Liver (tissue), 8 donors: ENCODE measurements at regions not wholly inside any gene's neighbourhood (a gene's known extent, or its start where the extent isn't known, plus 50 kb on each side); places are given as distances from the start of the nearest gene placed in this dataset.

Source experiments
- DNase-seq: peaks from one replicate; pipeline ENCODE4 v3.0.0-alpha.2; 2017; ENCODE audit warnings: low spot score
- H3K27ac ChIP-seq, 2 donors: one replicate each; pipeline ENCODE4 v1.7.0; 2013; ENCODE audit warnings: inconsistent platforms in 2 of 2, low read length in 2 of 2, control low read depth in 1 of 2, low read depth in 1 of 2, mild to moderate bottlenecking in 1 of 2
- H3K27me3 ChIP-seq, 4 donors: one replicate each; pipeline versions ENCODE4 v1.6.1 to v1.7.0; 2013; ENCODE audit warnings: low read length in 3 of 4, inconsistent platforms in 1 of 4, mild to moderate bottlenecking in 1 of 4, moderate library complexity in 1 of 4; ENCODE audit not compliant: control insufficient read depth in 4 of 4, insufficient read depth in 4 of 4
- H3K36me3 ChIP-seq, 4 donors: one replicate each; pipeline versions ENCODE4 v1.6.1 to v1.7.0; 2013; ENCODE audit warnings: low read length in 3 of 4, mild to moderate bottlenecking in 3 of 4, low read depth in 1 of 4, moderate library complexity in 1 of 4; ENCODE audit not compliant: control insufficient read depth in 4 of 4, insufficient read depth in 3 of 4
- H3K4me1 ChIP-seq, 4 donors: one replicate each; pipeline versions ENCODE4 v1.6.1 to v1.7.0; 2013; ENCODE audit warnings: low read length in 3 of 4, mild to moderate bottlenecking in 3 of 4, moderate library complexity in 1 of 4; ENCODE audit not compliant: control insufficient read depth in 4 of 4, insufficient read depth in 4 of 4
- H3K4me3 ChIP-seq, 3 donors: one replicate each; pipeline versions ENCODE4 v1.6.1 to v1.7.0; 2013; ENCODE audit warnings: low read length in 3 of 3, control low read depth in 1 of 3, low read depth in 1 of 3, mild to moderate bottlenecking in 1 of 3
- H3K9ac ChIP-seq, 2 donors: one replicate each; pipeline ENCODE4 v1.7.0; 2013; ENCODE audit warnings: low read length in 2 of 2, mild to moderate bottlenecking in 2 of 2, moderate library complexity in 2 of 2, control low read depth in 1 of 2, low read depth in 1 of 2
- H3K9me3 ChIP-seq, 4 donors: one replicate each; pipeline versions ENCODE4 v1.6.1 to v1.7.0; 2013; ENCODE audit warnings: low read length in 3 of 4; ENCODE audit not compliant: control insufficient read depth in 4 of 4
- CTCF ChIP-seq: fragments of 150-350 bp; IDR thresholded peaks from 2 replicates; pipeline ENCODE4 v1.5.1; 2017; ENCODE audit warnings: improper control_type of control experiment, low read depth, low read length; ENCODE audit not compliant: missing input control
- EGR1 ChIP-seq, 2 donors: IDR thresholded peaks; 2 replicates each; pipeline ENCODE4 v1.6.1; 2016 to 2018; ENCODE audit warnings: antibody characterized with exemption in 2 of 2, low read depth in 2 of 2
- FOXA1 ChIP-seq: IDR thresholded peaks from 2 replicates; pipeline ENCODE4 v1.6.1; 2016; ENCODE audit warnings: antibody characterized with exemption
- FOXA2 ChIP-seq: IDR thresholded peaks from 2 replicates; pipeline ENCODE4 v1.6.1; 2016; ENCODE audit warnings: antibody characterized with exemption
- GABPA ChIP-seq, 2 donors: IDR thresholded peaks in 1 of 2; conservative IDR thresholded peaks in 1 of 2; 2 replicates each; pipeline ENCODE4 v1.6.1; 2016; ENCODE audit warnings: antibody characterized with exemption in 2 of 2, mild to moderate bottlenecking in 1 of 2, moderate library complexity in 1 of 2
- HNF4A ChIP-seq, 2 donors: conservative IDR thresholded peaks; 2 replicates each; pipeline ENCODE4 v1.6.1; 2016; ENCODE audit warnings: antibody characterized with exemption in 2 of 2, mild to moderate bottlenecking in 2 of 2
- HNF4G ChIP-seq: IDR thresholded peaks from 2 replicates; pipeline ENCODE4 v1.6.1; 2016; ENCODE audit warnings: antibody characterized with exemption
- JUND ChIP-seq, 2 donors: IDR thresholded peaks; 2 replicates each; pipeline ENCODE4 v1.6.1; 2016; ENCODE audit warnings: antibody characterized with exemption in 2 of 2
- MAX ChIP-seq: IDR thresholded peaks from 2 replicates; pipeline ENCODE4 v1.6.1; 2016; ENCODE audit warnings: antibody characterized with exemption
- NR2F2 ChIP-seq: IDR thresholded peaks from 2 replicates; pipeline ENCODE4 v1.6.1; 2016; ENCODE audit warnings: antibody characterized with exemption
- RAD21 ChIP-seq, 2 donors: IDR thresholded peaks; 2 replicates each; pipeline ENCODE4 v1.6.1; 2016; ENCODE audit warnings: antibody characterized with exemption in 2 of 2, mild to moderate bottlenecking in 2 of 2
- RXRA ChIP-seq, 2 donors: IDR thresholded peaks; 2 replicates each; pipeline ENCODE4 v1.6.1; 2017 to 2018; ENCODE audit warnings: antibody characterized with exemption in 2 of 2, mild to moderate bottlenecking in 1 of 2
- SP1 ChIP-seq: IDR thresholded peaks from 2 replicates; pipeline ENCODE4 v1.6.1; 2018; ENCODE audit warnings: antibody characterized with exemption, mild to moderate bottlenecking
- TAF1 ChIP-seq: conservative IDR thresholded peaks from 2 replicates; pipeline ENCODE4 v1.6.1; 2016; ENCODE audit warnings: antibody characterized with exemption, mild to moderate bottlenecking
- YY1 ChIP-seq: IDR thresholded peaks from 2 replicates; pipeline ENCODE4 v1.6.1; 2016; ENCODE audit warnings: antibody characterized with exemption, mild to moderate bottlenecking
- WGBS: extraction: QIAGEN DNeasy Blood & Tissue Kit; methylation state at CpG from one replicate; pipeline ENCODE4 v1.1.7; 2013; 5-methylcytosine and 5-hydroxymethylcytosine counted together
- TF ChIP-seq, protein P1 (sequence below): IDR thresholded peaks from 2 replicates; pipeline ENCODE4 v1.6.1; 2016; ENCODE audit warnings: antibody characterized with exemption
- TF ChIP-seq, protein P2 (sequence below): IDR thresholded peaks from 2 replicates; pipeline ENCODE4 v1.6.1; 2016; ENCODE audit warnings: antibody characterized with exemption
- donor health status: healthy.
- donor health status: healthy.
- donor health status: healthy.
- donor health status: healthy.
- donor health status: healthy.

GRCh38 chr3:95654570-95655362, 1159.6 kb upstream of the EPHA6 start:
- H3K36me3 ChIP-seq: no peaks in the 10 kb centered on the region
- DNase-seq: no peak
- no peak overlapping the region for H3K9ac ChIP-seq
- peaks cover 0 to 3% (median 0%) of the 10 kb centered on the region in 4 donors for H3K27me3 ChIP-seq
- TF ChIP-seq CTCF (no peak), EGR1 (IDR thresholded peaks at IDR 0.05; ENCODE audit: low read depth in 2 of 2) (no peak), JUND (IDR thresholded peaks at IDR 0.05) (no peak), SP1 (no peak), GABPA (IDR thresholded peaks at IDR 0.05 in 1 of 2, conservative IDR thresholded peaks at IDR 0.05 in 1 of 2) (no peak), NR2F2 (no peak), RAD21 (IDR thresholded peaks at IDR 0.05) (no peak), RXRA (IDR thresholded peaks at IDR 0.05) (no peak), FOXA1 (no peak)
- TF ChIP-seq, protein P1, sequence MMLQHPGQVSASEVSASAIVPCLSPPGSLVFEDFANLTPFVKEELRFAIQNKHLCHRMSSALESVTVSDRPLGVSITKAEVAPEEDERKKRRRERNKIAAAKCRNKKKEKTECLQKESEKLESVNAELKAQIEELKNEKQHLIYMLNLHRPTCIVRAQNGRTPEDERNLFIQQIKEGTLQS: no peak
- H3K9me3 ChIP-seq: no peaks in the 10 kb centered on the region
- no peaks in the 10 kb centered on the region for H3K4me1 ChIP-seq
- no peak overlapping the region for H3K4me3 ChIP-seq
- 78% methylated on average over 13 of the region's 13 CpGs for WGBS
- no peak overlapping the region for H3K27ac ChIP-seq

DNA sequence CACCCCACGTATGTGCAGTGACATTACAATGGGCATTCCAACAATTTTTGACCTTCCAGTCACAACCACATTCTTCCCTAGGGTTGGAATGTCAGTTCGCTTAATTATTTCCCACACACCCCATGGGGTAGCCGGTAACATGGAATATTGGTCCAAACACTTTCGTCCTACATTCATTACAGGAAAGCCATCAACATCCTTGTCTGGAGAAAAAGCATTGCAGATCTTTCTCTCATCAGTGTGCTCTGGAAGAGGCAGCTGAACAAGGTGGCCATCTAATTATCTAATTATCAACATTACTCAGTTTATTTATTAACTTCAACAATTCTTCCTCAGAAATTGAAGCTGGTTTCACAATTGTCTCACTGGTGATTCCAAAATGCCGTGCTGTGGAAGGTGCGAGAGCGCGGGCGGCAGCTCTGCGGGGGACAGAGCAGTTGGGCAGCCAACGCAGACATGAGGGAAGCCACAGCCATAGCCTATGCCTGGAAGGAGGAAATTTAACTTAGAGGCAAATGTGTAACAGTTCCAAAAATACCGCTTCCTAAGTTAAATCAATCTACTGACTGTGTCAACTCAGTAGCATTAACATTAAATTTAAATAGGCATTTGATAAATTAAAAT, 1158.9 kb upstream of the EPHA6 start:
- no peaks in the 10 kb centered on the region for H3K36me3 ChIP-seq
- H3K9me3 ChIP-seq: no peaks in the 10 kb centered on the region
- no peak overlapping the region for H3K9ac ChIP-seq
- no peak overlapping the region for H3K27ac ChIP-seq
- H3K4me1 ChIP-seq: no peaks in the 10 kb centered on the region
- DNase-seq: no peak
- no peak for TF ChIP-seq RAD21 (IDR thresholded peaks at IDR 0.05)
- no peak for TF ChIP-seq FOXA2
- no peak for TF ChIP-seq MAX
- no peak for TF ChIP-seq YY1
- TF ChIP-seq HNF4A (conservative IDR thresholded peaks at IDR 0.05): no peak
- no peak for TF ChIP-seq NR2F2
- TF ChIP-seq SP1: no peak
- TF ChIP-seq TAF1: no peak
- TF ChIP-seq HNF4G: no peak
- no peak for TF ChIP-seq FOXA1
- TF ChIP-seq EGR1 (IDR thresholded peaks at IDR 0.05; ENCODE audit: low read depth in 2 of 2): no peak
- TF ChIP-seq, protein P2, sequence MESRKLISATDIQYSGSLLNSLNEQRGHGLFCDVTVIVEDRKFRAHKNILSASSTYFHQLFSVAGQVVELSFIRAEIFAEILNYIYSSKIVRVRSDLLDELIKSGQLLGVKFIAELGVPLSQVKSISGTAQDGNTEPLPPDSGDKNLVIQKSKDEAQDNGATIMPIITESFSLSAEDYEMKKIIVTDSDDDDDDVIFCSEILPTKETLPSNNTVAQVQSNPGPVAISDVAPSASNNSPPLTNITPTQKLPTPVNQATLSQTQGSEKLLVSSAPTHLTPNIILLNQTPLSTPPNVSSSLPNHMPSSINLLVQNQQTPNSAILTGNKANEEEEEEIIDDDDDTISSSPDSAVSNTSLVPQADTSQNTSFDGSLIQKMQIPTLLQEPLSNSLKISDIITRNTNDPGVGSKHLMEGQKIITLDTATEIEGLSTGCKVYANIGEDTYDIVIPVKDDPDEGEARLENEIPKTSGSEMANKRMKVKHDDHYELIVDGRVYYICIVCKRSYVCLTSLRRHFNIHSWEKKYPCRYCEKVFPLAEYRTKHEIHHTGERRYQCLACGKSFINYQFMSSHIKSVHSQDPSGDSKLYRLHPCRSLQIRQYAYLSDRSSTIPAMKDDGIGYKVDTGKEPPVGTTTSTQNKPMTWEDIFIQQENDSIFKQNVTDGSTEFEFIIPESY: no peak
- TF ChIP-seq GABPA (IDR thresholded peaks at IDR 0.05 in 1 of 2, conservative IDR thresholded peaks at IDR 0.05 in 1 of 2): no peak
- no peak for TF ChIP-seq RXRA (IDR thresholded peaks at IDR 0.05)
- H3K27me3 ChIP-seq: peaks cover 0 to 3% (median 0%) of the 10 kb centered on the region in 4 donors
- WGBS: 88% methylated on average over 12 of the region's 12 CpGs
- H3K4me3 ChIP-seq: no peak overlapping the region
